H54 (cell line): ENCODE measurements at regions not wholly inside any gene's neighbourhood (a gene's known extent, or its start where the extent isn't known, plus 50 kb on each side); places are given as distances from the start of the nearest gene placed in this dataset.

Source experiments
- DNase-seq: peaks from one replicate; pipeline ENCODE4 v3.0.0; 2011; ENCODE audit warnings: low spot score, mixed read lengths; ENCODE audit not compliant: insufficient read length
- FAIRE-seq: peaks from 3 replicates; lab custom pipeline; 2011; peaks lifted over from hg19 to GRCh38; lab: Jason Lieb, UNC
- POLR2A ChIP-seq: IDR thresholded peaks from 2 replicates; pipeline ENCODE4 v1.6.1; 2011; ENCODE audit warnings: low read depth, mild to moderate bottlenecking, low read length

DNA sequence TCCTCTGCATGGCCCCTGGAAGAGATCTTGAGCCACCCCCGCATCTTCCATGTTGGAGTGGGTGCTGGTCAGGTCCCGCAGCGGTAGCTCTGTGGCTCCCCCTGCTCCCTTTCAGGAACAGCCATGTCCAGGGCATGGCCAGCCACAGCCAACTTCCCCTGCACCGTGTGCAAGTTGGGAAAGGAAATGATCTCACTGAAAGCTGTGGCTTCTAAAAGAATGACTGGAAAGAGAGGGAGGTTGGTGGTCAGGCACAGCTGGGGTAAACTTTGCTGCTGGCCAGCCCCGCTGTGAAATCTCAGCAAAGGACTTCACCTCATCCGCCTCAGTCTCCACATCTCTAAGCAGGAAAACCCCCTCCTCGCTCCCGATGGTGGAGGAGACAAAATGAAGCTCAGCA lies 153.6 kb upstream of the CST7 start:
- TF ChIP-seq POLR2A = no peak
- FAIRE-seq (no peak), DNase-seq (peak; percentile 49)

DNA sequence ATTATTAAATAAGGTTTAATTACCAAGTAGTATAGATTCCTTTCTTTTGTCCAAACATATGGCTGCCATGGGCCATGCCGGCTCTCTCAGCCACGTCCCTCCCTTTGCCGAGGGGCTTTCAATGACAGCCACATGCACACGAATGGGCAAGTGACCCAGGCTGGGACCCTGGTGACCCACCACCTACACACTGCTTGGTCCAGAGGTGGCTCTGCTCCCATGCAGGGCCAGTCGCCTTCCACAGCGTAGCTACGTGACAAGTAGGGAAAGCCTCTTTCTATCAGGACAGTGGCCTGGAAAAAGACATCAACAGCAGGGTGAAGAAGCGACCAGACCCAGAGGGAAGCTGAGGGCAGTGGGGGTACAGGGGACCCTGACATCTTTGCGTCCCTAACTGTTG lies 152.8 kb upstream of the CST7 start:
- DNase-seq (no peak), FAIRE-seq (no peak)

DNA sequence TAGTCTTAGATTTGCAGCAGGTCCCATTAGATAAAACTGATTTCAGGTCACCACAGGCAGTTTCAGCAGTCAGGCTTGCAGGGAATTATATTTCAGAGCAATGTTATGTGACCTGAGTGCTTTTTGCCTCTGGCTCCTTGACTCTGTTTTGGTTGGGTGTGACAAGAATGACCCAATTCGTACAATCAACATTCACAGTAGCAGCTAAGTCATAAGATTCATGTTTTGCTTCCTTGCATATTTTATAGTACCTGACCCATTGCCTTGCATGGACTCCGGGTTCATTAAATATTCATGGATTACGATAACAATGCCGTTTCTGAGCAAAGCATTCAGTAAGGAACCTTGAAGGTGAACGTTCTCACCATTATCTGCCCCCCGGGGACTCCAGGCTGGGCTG lies 152.0 kb upstream of the CST7 start:
- no peak for DNase-seq
- no peak for FAIRE-seq
- no peak for TF ChIP-seq POLR2A

More for the DNA sequence above, 152.8 kb upstream of the CST7 start:
- no peak for TF ChIP-seq POLR2A

DNA sequence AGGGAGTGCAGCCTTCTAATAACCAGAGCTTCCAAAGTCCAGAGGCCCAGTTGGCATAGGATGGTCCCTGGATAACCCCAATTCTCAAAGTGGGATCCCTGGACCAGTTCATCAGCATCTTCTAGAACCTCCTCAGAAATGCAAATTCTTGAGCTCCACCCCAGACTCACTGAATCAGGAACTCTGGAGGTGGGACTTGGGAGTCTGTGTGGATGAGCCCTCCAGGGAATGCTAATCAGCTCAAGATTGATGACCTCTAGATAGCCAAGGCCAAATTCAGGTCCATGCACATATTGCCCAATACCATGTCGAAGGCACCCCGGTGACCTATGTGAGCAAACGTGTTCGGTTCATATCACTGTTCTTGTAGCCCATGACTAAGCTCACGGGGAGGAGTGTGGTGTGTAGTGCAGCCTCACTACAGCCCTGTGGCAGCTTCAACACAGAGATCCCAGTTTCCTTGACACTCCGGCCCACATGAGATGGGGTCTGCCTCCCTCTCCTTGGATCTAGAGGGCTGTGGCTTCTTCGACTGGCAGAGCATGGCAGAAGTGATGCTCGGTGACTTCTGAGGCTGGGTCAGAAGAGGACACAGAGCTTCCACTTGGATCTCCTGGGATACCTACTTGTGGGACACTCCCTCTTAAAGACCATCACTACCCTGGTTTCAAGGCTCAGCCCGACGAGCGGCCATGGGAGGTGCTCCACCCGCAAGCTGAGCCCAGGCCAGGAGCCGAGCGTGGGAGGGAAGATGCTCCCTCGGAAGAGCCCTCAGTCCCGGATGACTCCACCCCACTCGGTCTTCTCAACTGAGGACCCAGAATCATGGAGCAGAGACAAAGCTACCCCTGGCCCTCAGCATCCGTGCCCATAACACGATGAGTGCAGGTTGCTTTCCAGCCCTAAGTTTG lies 151.1 kb upstream of the CST7 start:
- FAIRE-seq (no peak), DNase-seq (no peak)
- TF ChIP-seq POLR2A = no peak

DNA sequence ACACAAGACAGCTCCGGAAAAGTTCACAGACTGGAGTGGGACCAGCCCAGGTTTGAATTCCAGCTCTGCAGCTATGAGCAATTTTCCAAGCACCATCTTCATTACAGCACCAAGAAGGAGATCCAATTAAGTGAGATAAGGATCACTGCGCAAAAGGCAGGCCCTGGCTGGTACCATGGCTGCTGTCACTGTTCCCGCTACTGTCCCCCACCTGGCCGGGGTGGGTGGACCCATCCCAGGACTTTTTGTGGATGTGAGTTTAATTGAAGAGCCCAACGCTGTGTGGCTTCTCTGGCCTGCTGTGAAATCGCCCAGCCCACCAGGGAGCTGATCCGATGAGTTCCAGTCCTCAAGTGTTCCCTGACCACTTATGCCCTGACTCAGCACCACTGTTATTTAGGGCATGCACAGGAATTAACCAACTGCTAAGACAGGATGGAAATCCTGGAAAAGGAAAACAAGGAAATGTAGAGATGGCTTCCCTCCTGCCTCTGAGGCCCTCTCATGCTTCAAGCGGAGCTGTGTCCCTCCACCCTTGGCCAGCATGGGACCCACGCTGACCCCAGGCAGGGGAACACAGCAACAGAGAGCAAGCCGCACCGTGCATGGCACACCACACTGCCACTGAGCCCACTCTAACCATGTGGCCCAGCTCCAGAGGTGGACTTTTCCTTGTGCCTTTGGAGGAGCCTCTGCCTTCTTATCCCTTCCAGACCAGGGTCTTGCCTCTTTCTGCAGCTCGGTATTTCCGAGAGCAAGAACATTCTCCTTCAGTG lies 150.0 kb upstream of the CST7 start:
- FAIRE-seq (no peak), DNase-seq (peak; percentile 42)
- no peak for TF ChIP-seq POLR2A

DNA sequence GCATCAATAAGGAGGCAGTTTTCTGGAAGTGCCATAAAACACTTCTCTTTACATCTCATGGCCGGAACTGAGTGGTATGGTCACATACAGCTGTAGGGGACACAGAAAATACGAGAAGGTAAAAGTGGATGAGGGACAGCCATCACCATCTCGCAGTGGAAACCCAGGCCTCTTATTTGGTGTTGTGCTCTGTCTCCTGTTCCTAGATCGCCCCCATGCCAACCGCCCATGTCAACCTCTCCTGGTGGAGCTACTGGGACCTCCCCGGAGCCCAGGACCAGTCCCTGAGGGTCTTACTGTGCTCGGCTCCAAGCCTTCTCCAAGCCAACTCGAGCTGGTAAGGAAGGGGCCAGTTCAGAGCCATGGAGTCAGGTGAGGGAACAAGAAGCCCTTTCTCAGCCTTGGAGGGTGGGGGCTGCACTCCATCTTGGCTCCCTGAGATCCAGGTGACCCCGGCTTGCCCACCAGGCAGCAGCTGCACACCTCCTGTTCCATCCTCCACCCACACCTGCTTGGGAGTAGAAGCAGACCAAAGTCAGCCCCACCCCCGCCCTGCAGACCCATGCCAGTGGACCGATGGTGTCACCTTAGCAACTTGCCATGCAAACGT lies 149.0 kb upstream of the CST7 start:
- TF ChIP-seq POLR2A = no peak
- no peak for DNase-seq
- FAIRE-seq = no peak

DNA sequence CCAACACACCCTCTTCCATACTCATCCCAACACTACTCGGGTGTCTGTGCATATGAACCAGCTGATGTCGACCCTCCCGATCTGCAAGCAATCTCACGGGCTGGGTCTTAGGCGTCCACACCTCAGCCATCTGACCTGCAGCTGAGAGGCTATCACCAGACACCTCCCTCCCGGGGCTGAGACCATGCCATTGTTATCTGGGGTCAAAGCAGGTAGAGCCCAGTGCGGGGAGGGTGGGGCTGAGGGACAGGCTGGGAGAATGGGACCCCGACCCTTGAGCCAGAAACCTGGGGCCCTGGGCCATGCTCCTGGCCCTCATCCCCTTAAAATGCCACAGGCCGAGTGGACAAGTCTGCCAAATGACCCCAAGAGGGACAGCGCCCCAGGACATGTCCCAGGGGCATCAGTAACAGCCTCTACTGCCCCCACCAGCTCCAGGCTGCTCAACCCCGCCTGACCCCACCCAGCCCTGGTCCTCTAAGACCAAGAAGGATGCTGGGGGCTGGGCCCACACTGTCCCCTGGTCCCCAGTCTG lies 146.7 kb upstream of the CST7 start:
- FAIRE-seq = no peak
- no peak for TF ChIP-seq POLR2A
- no peak for DNase-seq

DNA sequence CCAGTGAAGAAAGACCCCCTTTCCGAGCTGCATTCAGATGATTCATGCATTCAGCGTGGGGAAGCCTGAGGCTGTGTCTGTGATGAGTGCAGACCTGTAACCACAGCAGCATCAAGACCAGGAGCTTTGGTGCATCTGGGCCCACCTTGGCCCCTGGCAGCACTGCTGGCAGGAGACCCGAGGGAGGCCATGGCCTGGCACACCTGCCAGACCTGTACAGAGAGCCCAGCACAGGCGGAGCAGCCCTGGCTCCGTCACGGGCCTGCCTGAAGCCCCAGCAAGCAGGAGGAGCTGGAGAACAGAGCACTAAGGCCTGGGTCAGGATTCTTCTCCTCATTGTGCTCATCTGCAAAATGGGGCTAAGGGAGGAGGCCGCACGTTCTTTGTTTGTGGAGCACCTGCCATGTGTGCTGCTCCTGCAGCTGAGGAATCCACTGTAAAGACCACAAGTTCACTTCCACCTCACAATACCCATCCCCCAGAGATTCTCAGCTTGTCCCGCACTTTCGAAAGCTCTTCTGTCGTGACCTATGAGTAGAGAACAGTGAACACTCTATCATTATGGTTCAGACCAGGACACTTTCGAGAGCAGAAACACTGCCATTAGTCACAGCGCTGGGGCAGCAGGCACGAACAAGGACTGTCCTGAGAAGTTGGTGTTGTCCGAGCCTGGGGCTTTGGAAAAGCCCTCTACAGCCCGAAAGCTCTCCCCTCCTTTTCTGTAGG lies 144.4 kb upstream of the CST7 start:
- FAIRE-seq = no peak
- no peak for TF ChIP-seq POLR2A
- DNase-seq = no peak

DNA sequence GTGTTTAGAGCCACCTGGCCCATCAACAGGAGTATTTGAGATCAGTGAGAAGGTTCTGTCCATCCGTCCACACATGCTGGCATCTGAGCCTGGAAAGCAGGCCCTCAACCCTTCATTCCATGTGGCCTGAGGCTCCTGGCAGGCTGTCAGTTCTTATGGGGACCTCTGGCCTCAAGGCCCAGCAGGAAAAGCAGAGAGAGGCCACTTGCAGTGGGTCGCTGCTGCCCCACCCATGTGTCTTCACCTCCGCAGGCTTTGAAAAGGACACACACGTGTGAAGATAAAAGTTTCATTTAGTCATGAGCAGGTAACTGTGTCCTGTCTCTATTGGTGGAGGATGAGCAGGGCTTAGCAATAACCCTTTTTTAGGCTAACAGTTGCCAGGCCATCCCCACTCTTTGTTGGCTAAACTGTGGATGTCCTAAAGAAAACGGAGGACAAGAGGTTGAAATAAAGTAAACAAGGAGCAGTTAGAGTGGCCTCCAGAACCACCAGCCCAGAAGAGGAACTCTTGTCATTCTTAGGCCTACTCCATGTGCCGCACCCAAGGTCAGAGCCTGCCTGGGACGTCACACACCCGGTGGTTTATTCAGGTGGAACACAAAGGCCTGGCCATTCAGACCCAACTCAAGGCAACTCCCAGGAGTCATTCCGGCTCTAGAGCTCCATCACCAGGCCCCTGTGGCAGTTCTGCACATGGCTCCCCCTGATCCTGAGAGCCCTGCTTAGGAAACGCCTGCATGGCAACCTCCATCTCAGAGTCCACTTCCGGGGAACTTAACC lies 143.4 kb upstream of the CST7 start:
- DNase-seq = no peak
- FAIRE-seq = no peak
- TF ChIP-seq POLR2A = no peak

DNA sequence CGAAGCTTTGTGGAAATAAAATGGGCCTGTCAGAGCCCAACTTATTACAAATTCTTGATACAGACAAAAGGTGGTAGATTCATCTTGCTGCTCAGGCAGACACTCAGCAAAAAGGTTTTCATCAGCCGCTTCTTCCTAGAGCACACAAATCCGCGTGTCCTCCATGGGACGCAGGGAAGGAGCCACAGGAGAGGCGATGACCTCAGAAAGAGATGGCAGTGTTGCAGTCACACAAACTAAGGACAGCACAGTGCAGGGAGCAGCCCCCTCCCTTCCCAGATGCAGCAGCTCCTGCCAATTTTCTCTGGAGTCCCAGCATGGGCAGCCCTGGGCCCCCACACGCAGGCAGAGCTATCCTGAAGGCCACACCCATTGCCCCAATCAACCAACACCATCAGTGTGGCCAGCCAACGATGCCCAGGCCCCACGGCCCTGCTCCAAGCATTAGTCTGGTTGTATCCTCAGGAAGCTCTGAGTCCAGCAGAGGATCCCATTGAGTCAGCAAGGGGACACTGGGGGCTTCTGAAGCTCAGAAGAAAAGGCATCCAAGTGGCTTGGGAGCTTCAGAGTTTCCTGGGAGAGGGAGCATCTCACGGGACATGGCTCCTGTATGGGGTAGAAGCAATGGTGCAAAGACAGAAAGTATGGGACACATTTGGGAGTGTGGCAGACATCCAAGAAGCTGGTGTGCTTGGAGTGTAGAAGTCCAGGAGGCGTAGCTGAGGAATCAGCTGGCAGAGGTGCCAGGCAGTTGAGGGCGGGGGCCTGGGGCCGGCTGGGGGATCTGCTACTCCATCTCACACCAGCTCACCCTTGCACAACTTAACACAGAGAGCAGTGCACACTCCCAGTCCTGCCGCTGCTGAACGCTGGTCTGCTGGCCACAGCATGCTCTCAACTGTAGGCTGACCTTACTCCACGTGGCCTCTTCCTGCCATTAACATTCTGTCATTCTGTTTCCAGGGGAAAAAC lies 142.1 kb upstream of the CST7 start:
- FAIRE-seq (no peak), DNase-seq (no peak)
- no peak for TF ChIP-seq POLR2A

DNA sequence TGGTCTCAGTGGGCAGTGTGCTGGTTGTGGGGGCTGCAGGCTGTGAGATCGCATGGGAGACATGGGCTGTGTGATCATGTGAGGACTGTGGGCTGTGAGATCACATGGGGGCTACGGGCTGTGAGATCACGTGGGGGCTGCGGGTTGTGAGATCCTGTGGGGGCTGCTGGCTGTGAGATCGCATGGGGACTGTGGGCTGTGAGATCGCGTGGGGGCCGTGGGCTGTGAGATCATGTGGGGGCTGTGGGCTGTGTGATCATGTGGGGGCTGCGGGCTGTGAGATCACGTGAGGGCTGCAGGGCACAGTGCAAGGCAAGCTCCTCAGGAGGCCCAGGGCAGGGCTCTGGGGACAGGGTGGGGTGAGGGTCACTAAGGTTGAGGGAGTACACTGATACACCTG lies 140.5 kb upstream of the CST7 start:
- FAIRE-seq (no peak), DNase-seq (no peak)
- TF ChIP-seq POLR2A = no peak
